HS-5 (cell line): ENCODE measurements at regions not wholly inside any gene's neighbourhood (a gene's known extent, or its start where the extent isn't known, plus 50 kb on each side); places are given as distances from the start of the nearest gene placed in this dataset.

ENCODE experiments used
- DNase-seq: peaks from one replicate; pipeline ENCODE4 v3.0.0-alpha.2; 2012; ENCODE audit warnings: low read depth

DNA sequence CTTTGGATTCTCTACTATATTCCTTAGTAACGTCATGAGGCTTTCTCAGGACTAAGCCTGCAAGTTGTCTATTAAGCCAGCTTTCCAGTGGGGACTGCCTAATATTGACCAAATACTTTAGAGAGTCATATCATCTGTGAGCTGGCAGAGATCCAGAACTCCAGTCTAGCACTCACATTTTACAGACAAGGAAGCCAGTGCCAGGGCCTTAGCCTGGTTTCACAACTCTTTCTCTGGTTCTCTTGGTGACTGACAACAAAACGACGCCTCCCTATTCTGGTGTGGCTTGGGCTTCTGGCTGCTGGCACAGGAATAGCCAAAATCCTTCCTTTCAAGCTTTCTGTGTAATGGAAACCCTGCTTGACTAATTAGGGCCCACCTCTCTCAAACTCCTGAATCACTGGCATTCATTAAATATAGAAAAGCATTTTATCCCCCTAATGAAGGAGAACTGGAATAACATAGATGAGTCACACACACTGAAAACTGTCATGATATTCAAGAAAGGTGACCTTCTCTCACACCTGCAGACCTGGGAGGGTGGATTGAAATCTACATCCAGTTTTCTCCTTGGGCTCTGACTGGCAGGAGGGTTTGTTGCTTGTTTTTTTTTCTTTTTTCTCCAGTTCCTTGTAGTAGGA, 75.2 kb upstream of the UBL3 start:
- DNase-seq, result no peak

DNA sequence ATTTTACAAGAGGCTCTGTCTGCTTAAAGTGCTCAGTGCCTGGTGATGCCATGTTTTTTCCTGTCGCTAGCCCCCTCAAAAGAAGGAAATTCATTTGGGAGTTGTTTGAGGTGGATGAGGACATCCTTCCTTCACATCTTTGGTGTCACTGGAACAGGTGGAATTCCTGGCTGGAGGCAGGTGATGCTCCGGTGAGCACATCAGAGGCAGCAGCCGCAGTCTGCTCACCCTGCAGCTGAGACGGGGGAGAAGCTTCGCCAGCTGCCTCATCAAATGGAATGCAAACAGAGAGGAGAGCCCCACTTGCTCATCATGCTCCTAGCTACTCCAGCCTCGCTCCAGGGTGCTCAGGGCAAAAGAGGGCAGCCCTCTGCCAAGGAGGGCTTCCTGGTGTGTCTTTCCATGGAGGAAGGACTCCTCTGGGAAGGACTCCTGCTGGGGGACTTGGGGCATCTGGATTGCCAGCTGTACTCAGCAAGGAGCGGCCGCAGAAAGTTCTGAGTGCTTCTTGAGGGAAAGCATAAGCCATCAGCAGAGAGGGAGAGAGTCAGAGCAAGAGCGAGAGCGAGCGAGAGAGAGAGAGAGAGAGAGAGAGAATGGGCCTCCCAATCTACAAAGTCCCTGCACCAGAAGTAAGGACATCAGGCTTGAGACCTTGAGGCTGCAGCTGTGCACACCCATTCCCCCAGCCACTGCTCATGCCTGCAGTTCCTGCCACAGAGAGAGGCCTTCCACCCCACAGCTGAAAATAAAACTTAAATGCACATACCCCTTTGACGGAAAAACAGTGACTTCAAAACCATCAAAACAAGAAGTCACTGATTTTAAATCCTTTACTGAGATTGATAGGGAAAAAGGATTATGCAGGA, 74.3 kb upstream of the UBL3 start:
- peak; percentile 40 for DNase-seq

- peak; percentile 85 for DNase-seq
Observed at GRCh38 chr13:29923554-29924481, 73.4 kb upstream of the UBL3 start.

DNA sequence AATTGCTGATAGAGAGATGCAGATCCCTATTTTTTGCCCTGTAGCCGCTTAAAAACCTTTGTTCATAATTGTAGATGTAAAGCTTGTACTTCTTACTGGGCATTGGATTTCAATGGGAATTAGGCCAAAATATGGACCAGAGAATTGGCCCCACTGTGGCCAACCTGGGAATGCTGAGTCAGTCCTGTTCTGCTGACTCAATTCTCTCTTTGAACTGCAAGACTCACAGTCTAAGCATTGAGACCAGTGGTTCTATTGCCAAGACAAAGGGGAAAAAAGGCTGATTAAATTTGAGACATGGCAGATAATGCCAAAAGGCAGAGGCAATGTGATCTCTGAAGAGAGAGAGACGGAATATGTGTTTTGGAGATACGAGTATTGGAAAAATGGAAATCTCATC, 72.5 kb upstream of the UBL3 start:
- no peak for DNase-seq

DNA sequence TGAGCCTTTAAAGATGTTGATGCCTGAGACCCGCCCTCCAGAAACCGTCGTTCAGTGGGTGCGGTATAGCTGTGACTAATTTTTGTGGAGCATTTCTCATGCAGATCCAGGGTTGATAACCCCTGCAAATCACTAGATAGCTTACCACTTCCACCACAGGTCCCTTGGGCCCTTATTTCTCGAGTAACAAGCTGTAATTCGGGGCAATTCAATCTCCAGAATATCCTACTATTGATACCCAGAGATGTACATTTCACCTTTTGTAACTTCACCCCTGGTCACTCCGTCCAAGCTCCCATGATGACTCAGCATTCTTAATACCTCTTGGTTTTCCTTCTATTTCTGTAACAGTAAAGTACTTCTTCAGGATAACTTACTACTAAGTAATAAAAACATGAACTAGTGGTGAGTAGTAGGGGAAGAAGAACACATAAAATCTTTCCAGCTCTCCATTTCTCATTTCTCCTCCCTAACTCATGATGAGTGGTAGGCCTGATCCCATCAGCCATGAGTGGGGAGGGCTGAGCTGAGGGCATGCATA, 71.9 kb upstream of the UBL3 start:
- DNase-seq, result no peak

DNA sequence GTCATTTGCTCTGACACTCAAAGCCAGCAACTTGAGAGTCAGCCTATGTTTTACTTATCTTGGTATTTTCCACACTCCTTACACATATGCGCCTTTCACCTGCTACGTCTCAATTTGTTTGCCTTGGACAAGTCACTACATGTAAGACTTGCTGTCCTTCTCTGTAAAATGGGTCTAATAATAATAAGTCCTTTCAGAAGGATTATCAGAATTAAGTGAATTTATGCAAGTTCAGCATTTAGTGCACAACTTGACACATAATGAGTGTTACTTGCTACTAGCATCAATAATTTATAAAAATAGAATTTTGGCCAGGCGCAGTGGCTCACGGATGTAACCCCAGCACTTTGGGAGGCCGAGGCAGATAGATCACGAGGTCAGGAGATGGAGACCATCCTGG, 71.1 kb upstream of the UBL3 start:
- DNase-seq, result no peak

GRCh38 chr13:29920025-29920643, 69.7 kb upstream of the UBL3 start:
- no peak for DNase-seq

GRCh38 chr13:29918845-29919244, 68.4 kb upstream of the UBL3 start:
- no peak for DNase-seq

DNA sequence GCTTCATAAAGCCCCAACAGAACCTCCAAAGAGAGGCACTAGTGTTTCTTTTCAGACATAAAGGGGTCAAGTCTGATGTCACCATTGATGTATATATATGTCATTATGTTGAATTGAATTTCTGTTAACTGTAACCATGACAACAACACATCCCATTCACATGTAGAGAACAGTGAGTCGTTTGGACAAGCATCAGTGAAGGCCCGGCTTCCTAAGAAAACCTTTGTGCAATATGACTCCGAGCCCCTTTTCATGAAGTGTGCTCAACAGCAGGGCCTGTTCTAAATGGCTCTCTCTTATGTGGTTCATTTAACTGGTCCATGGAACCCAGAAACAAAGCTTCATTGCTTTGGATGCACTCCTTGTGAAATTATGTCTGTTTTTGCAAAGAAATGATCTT, 67.2 kb upstream of the UBL3 start:
- DNase-seq, result no peak

GRCh38 chr13:29914581-29914980, 64.2 kb upstream of the UBL3 start:
- DNase-seq, result no peak

- no peak for DNase-seq
Observed at GRCh38 chr13:29911781-29912418, 61.5 kb upstream of the UBL3 start.

DNA sequence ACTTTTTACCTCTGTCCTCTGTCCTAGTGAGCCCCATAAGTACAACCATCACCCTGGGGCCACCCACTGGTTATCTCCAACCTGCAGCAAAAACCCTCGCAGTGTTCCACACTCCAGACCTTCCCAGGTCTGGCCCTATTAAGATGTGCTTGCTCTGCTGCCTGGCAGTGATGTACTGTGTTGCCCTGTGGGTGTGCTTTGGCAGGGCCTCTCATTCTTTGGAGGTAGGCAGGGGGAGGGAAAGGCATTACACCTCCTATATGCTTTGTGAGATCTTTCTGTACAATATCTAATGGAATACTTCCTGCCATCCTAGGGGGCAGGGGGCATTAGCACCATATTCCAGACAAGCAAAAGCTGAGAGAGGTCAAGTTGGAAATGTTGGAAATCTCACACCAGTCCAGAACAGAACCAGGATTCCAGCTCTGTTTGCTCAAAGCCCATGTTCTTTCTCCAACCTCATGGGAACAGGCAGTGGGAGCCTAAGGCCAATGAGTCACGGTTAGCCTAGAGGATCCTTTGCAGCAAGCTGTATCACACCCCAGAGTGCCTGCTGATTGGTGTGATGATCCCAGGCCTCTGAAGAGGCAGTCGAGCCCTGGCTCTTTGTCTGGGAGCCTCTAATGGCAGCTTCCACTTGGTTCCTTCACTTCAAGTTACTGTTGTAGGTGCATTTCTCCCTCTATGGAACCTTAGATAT, 59.7 kb upstream of the UBL3 start:
- DNase-seq, result no peak

DNA sequence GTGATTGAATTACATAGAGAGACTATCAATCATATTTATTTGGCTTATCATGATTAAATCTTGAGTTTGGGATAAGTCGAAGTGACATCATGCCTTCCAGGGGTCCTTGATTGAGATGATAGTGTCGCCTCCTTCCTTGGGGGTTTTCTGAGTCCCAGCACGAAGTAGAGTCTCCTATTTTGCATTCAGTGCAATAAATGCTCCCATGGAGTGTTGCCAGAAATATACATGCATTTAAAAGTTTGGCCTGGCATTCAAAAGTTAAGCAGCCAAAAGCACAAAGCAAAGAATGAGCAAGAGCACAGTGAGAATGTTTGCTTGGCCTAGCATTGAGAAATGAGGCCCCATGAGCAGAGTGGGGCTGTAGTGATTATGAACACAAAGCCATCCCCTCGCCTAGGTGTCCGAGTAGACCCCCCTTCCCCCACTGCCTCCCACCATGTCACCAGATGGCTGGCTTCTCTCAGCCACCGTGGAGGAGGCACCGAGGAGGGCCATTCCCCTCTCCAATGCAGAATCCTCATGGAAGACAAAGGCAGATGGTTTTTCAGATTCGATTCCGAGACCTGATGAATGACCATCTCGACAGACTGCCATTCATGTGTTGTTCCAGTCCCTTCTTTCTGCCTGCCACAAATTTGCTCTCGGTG, 58.8 kb upstream of the UBL3 start:
- DNase-seq, result no peak

GRCh38 chr13:29908416-29909080, 58.1 kb upstream of the UBL3 start:
- DNase-seq, result peak; percentile 37

GRCh38 chr13:29907670-29908069, 57.3 kb upstream of the UBL3 start:
- no peak for DNase-seq

- DNase-seq, result no peak
Observed at GRCh38 chr13:29906432-29907011, 56.1 kb upstream of the UBL3 start.

DNA sequence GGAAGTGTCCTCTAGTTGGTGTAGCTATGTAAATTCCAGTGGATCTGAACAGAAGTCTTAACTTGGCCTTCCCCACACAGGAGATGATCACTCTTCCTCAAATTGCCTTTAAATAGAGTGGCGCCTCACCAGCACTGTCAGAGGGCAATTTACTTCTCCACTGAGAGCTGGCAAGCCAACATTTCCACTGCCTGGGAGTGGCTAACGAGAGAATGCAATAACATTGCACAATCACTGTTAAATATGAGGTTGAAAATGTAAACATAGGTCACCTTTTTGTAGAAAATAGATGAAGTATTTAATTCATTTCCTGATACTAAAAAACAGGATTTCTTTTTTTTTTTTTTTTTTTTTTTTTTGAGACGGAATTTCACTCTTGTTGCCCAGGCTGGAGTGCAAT, 55.4 kb upstream of the UBL3 start:
- DNase-seq, result no peak

DNA sequence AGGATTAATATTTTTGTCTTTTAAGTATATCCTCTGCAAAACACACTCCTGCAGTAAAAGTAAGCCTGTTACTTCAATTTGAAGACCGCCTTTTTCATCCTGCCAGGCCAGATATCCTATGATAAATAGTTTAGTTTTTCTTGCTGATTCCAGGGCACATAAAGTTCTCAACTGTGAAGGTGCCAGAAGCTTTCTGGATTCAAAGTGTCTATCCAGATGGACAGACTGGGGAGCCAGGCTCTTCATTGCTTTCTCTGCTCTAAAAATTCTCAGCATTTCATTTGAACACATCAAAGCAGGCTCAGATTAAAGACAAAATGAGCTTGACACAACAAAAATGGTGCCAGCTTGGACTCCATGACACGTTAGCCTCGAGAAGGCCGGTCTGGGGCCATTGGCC, 53.6 kb upstream of the UBL3 start:
- no peak for DNase-seq

DNA sequence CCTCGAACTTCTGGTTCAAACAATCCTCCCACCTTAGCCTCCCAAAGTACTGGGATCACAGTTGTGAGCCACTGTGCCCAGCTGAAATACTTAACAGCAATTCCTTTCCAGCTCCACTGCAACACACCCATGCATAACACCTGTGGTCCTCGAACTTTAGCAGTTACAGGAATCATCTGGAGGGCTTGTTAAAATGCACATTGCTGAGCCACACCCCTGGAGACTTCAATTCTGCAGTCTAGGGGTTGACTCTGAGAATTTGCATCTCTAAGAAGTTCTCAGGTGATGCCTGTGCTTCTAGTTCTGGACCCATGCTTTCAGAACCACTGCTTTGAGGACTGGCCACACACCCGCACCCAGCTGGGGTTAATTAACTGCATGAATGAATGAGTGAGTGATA, 53.1 kb upstream of the UBL3 start:
- DNase-seq, result no peak
